ENCODE measurements at regions not wholly inside any gene's neighbourhood (a gene's known extent, or its start where the extent isn't known, plus 50 kb on each side); places are given as distances from the start of the nearest gene placed in this dataset.

GRCh38 chr2:12616456-12617156, 100.1 kb upstream of the TRIB2 start:
- no peak for TF ChIP-seq GATA2 (IDR thresholded peaks at IDR 0.05; ENCODE audit: low read depth, low read length)
- TF ChIP-seq GATA3 (IDR thresholded peaks at IDR 0.05; ENCODE audit: low read depth, low read length) = no peak

Measured in SH-SY5Y (cell line).